Lower leg skin (tissue), 3 donors: ENCODE measurements at regions not wholly inside any gene's neighbourhood (a gene's known extent, or its start where the extent isn't known, plus 50 kb on each side); places are given as distances from the start of the nearest gene placed in this dataset.

Experiments
- CTCF ChIP-seq, 3 donors: fragments of 450-650 bp; IDR thresholded peaks; one replicate each; pipeline ENCODE4 v1.5.1; 2016; ENCODE audit warnings: antibody characterized with exemption in 3 of 3, mild to moderate bottlenecking in 3 of 3, moderate library complexity in 2 of 3
- POLR2A ChIP-seq, 2 donors: fragments of 450-650 bp; IDR thresholded peaks; one replicate each; pipeline ENCODE4 v1.6.1; 2016 to 2017; ENCODE audit warnings: antibody characterized with exemption in 2 of 2, mild to moderate bottlenecking in 1 of 2, moderate library complexity in 1 of 2

- TF ChIP-seq CTCF (IDR thresholded peaks at IDR 0.05): no peak
- no peak for TF ChIP-seq POLR2A (IDR thresholded peaks at IDR 0.05)
Observed at GRCh38 chr13:85254641-85255040, 544.6 kb downstream of the SLITRK6 start.
